ENCODE measurements at regions not wholly inside any gene's neighbourhood (a gene's known extent, or its start where the extent isn't known, plus 50 kb on each side); places are given as distances from the start of the nearest gene placed in this dataset.

GRCh38 chr16:6643080-6643686 lies 689.5 kb upstream of the RBFOX1 start:
- no peaks in the 10 kb centered on the region for H3F3A ChIP-seq (ENCODE audit: low read length, unreplicated experiment)
- H3K36me3 ChIP-seq (ENCODE audit: low read depth, low read length): no peaks in the 10 kb centered on the region
- H3K27me3 ChIP-seq (ENCODE audit: low read length): peaks cover 21% of the 10 kb centered on the region
- H3K27ac ChIP-seq (ENCODE audit: low read length): no peak overlapping the region
- H3K9me3 ChIP-seq (ENCODE audit: low read length): no peaks in the 10 kb centered on the region
- no peak overlapping the region for H3K9ac ChIP-seq (ENCODE audit: low read length)
- no peak overlapping the region for H2AFZ ChIP-seq (ENCODE audit: low read length)
- H3K9me2 ChIP-seq (replicated peaks; ENCODE audit: low read length): no peaks in the 10 kb centered on the region
- no peak overlapping the region for H3K4me3 ChIP-seq (ENCODE audit: low read length)
- ATAC-seq (no peak), DNase-seq (peak; percentile 73)
- no peak overlapping the region for H3K4me2 ChIP-seq (ENCODE audit: low read length)
- no peak for TF ChIP-seq EZH2phosphoT487 (IDR thresholded peaks at IDR 0.05; ENCODE audit: borderline replicate concordance, low read length)
- TF ChIP-seq CTCF (conservative IDR thresholded peaks at IDR 0.05; ENCODE audit: low read depth, low read length): peak; percentile 78
- intact Hi-C loops (cut with micrococcal nuclease): no loop called here
- ChIA-PET CTCF (no interaction called here), POLR2A (ENCODE audit: unreplicated experiment) (no interaction called here)
- no peaks in the 10 kb centered on the region for H3K4me1 ChIP-seq (ENCODE audit: insufficient read depth, low read length)
- BruUV-seq (replicated peaks): no TSS peak
- H3K79me2 ChIP-seq (ENCODE audit: low read length): no peaks in the 10 kb centered on the region
- H4K20me1 ChIP-seq (ENCODE audit: low read length): no peaks in the 10 kb centered on the region

GRCh38 chr16:6642271-6642670 lies 690.4 kb upstream of the RBFOX1 start:
- Histone ChIP-seq H3K9me3 (ENCODE audit: low read length) (no peaks in the 10 kb centered on the region), H3K4me2 (ENCODE audit: low read length) (no peak overlapping the region), H3K9me2 (replicated peaks; ENCODE audit: low read length) (no peaks in the 10 kb centered on the region), H3K4me3 (ENCODE audit: low read length) (no peak overlapping the region), H3K9ac (ENCODE audit: low read length) (no peak overlapping the region), H3K4me1 (ENCODE audit: insufficient read depth, low read length) (no peaks in the 10 kb centered on the region), H3K36me3 (ENCODE audit: low read depth, low read length) (no peaks in the 10 kb centered on the region), H3K27me3 (ENCODE audit: low read length) (peaks cover 21% of the 10 kb centered on the region), H3K79me2 (ENCODE audit: low read length) (no peaks in the 10 kb centered on the region), H4K20me1 (ENCODE audit: low read length) (no peaks in the 10 kb centered on the region), H3F3A (ENCODE audit: low read length, unreplicated experiment) (no peaks in the 10 kb centered on the region), H3K27ac (ENCODE audit: low read length) (no peak overlapping the region), H2AFZ (ENCODE audit: low read length) (no peak overlapping the region)
- no TSS peak for BruUV-seq (replicated peaks)
- no peak for TF ChIP-seq EZH2phosphoT487 (IDR thresholded peaks at IDR 0.05; ENCODE audit: borderline replicate concordance, low read length)
- no peak for TF ChIP-seq EZH2 (IDR thresholded peaks at IDR 0.05; ENCODE audit: low read length, unreplicated experiment)
- TF ChIP-seq CTCF (conservative IDR thresholded peaks at IDR 0.05; ENCODE audit: low read depth, low read length): no peak
- CTCF ChIA-PET: no interaction called here
- no peak for ATAC-seq
- POLR2A ChIA-PET (ENCODE audit: unreplicated experiment): no interaction called here
- intact Hi-C loops (cut with micrococcal nuclease): no loop called here
- DNase-seq: no peak

GRCh38 chr16:6641091-6641490 lies 691.6 kb upstream of the RBFOX1 start:
- POLR2A ChIA-PET (ENCODE audit: unreplicated experiment): no interaction called here
- Histone ChIP-seq H3K36me3 (ENCODE audit: low read depth, low read length) (no peaks in the 10 kb centered on the region), H3K4me3 (ENCODE audit: low read length) (no peak overlapping the region), H3K79me2 (ENCODE audit: low read length) (no peaks in the 10 kb centered on the region), H4K20me1 (ENCODE audit: low read length) (no peaks in the 10 kb centered on the region), H3K9ac (ENCODE audit: low read length) (no peak overlapping the region), H2AFZ (ENCODE audit: low read length) (no peak overlapping the region), H3K27ac (ENCODE audit: low read length) (no peak overlapping the region), H3K9me3 (ENCODE audit: low read length) (no peaks in the 10 kb centered on the region), H3F3A (ENCODE audit: low read length, unreplicated experiment) (no peaks in the 10 kb centered on the region), H3K27me3 (ENCODE audit: low read length) (peaks cover 12% of the 10 kb centered on the region; the same call in 1 of the 2 replicates), H3K4me2 (ENCODE audit: low read length) (no peak overlapping the region), H3K9me2 (replicated peaks; ENCODE audit: low read length) (no peaks in the 10 kb centered on the region), H3K4me1 (ENCODE audit: insufficient read depth, low read length) (no peaks in the 10 kb centered on the region)
- no peak for TF ChIP-seq EZH2 (IDR thresholded peaks at IDR 0.05; ENCODE audit: low read length, unreplicated experiment)
- intact Hi-C loops (cut with micrococcal nuclease): no loop called here
- CTCF ChIA-PET: no interaction called here
- DNase-seq (no peak), ATAC-seq (no peak)
- BruUV-seq (replicated peaks): no TSS peak
